Neural progenitor cell (in vitro differentiated cells): ENCODE measurements at regions not wholly inside any gene's neighbourhood (a gene's known extent, or its start where the extent isn't known, plus 50 kb on each side); places are given as distances from the start of the nearest gene placed in this dataset.

ENCODE experiments used
- EZH2 ChIP-seq: fragments of 200-600 bp; sonication (generic); IDR thresholded peaks from 2 replicates; pipeline ENCODE4 v1.6.1; 2017; ENCODE audit warnings: antibody characterized with exemption, mild to moderate bottlenecking, moderate library complexity
- EZH2phosphoT487 ChIP-seq: fragments of 200-600 bp; sonication (generic); IDR thresholded peaks from 2 replicates; pipeline ENCODE4 v1.6.1; 2017; ENCODE audit warnings: antibody characterized with exemption
- TF ChIP-seq, protein P1 (sequence below): fragments of 200-600 bp; sonication (generic); IDR thresholded peaks from 2 replicates; pipeline ENCODE4 v1.5.1; 2017; ENCODE audit warnings: antibody characterized with exemption, mild to moderate bottlenecking

DNA sequence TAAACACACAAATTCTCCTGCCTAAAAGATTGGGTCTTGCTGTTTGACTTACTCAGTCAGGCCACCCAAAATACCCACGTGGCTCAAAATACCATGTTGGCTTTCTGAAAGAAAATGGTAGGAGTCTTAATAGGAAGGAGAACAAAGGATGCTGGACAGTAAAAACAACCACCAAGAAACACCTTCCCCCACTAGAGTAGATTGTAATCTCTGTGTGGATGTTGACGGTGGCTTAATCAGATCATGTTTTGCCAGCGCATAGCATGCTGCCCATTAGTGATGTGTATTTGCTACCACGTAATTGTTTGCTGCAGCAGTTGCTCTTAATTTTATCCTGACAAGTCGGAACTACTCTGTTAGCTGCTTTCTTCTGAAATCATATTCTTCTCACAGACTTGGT is 1229.3 kb upstream of the SLC10A2 start:
- TF ChIP-seq, protein P1, sequence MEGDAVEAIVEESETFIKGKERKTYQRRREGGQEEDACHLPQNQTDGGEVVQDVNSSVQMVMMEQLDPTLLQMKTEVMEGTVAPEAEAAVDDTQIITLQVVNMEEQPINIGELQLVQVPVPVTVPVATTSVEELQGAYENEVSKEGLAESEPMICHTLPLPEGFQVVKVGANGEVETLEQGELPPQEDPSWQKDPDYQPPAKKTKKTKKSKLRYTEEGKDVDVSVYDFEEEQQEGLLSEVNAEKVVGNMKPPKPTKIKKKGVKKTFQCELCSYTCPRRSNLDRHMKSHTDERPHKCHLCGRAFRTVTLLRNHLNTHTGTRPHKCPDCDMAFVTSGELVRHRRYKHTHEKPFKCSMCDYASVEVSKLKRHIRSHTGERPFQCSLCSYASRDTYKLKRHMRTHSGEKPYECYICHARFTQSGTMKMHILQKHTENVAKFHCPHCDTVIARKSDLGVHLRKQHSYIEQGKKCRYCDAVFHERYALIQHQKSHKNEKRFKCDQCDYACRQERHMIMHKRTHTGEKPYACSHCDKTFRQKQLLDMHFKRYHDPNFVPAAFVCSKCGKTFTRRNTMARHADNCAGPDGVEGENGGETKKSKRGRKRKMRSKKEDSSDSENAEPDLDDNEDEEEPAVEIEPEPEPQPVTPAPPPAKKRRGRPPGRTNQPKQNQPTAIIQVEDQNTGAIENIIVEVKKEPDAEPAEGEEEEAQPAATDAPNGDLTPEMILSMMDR, result no peak
- no peak for TF ChIP-seq EZH2
- no peak for TF ChIP-seq EZH2phosphoT487
